H1 (cell line): ENCODE measurements at regions not wholly inside any gene's neighbourhood (a gene's known extent, or its start where the extent isn't known, plus 50 kb on each side); places are given as distances from the start of the nearest gene placed in this dataset.

Experiments
- CTCF ChIA-PET: fragments of 300-600 bp; sonication (Branson Sonifier 250); formaldehyde crosslinking; loops from one replicate; lab custom pipeline; 2021; ENCODE audit not compliant: partially characterized antibody; lab: Charles Lee
- POLR2A ChIA-PET: fragments of 300-600 bp; sonication (Branson Sonifier 250); formaldehyde crosslinking; loops from one replicate; lab custom pipeline; 2021; ENCODE audit warnings: inconsistent platforms; ENCODE audit not compliant: partially characterized antibody; lab: Charles Lee
- DNase-seq, 2 experiments: peaks; one replicate each; pipeline versions ENCODE4 v3.0.0 to v3.0.0-alpha.2; 2010 to 2022; ENCODE audit warnings: low spot score in 2 of 2, low read depth in 1 of 2, mixed read lengths in 1 of 2
- FAIRE-seq: peaks from 2 replicates; lab custom pipeline; 2011; peaks lifted over from hg19 to GRCh38; lab: Jason Lieb, UNC
- H2AFZ ChIP-seq: 2 replicates; pipeline ENCODE4 v1.8.1; 2012; ENCODE audit warnings: low read length, inconsistent platforms
- H2AK5ac ChIP-seq: 2 replicates; pipeline ENCODE4 v1.6.1; 2013; ENCODE audit warnings: low read depth, low read length
- H2BK120ac ChIP-seq: replicated peaks from 2 replicates; pipeline ENCODE3; 2013; ENCODE audit warnings: low read depth, low read length, inconsistent platforms
- H2BK12ac ChIP-seq: 2 replicates; pipeline ENCODE4 v1.6.1; 2013; ENCODE audit warnings: low read depth, low read length
- H2BK15ac ChIP-seq: 2 replicates; pipeline ENCODE4 v1.6.1; 2013; ENCODE audit warnings: low read length
- H2BK20ac ChIP-seq: 2 replicates; pipeline ENCODE4 v1.6.1; 2013; ENCODE audit warnings: low read length
- H2BK5ac ChIP-seq: 2 replicates; pipeline ENCODE4 v1.6.1; 2013; ENCODE audit warnings: low read depth, low read length
- H3K14ac ChIP-seq: 2 replicates; pipeline ENCODE4 v1.6.1; 2013; ENCODE audit warnings: inconsistent platforms; ENCODE audit not compliant: insufficient read length
- H3K18ac ChIP-seq: 2 replicates; pipeline ENCODE4 v1.6.1; 2013; ENCODE audit warnings: low read length; ENCODE audit errors: extremely low read depth
- H3K23ac ChIP-seq: 2 replicates; pipeline ENCODE4 v1.6.1; 2013; ENCODE audit warnings: inconsistent platforms; ENCODE audit not compliant: insufficient read length
- H3K23me2 ChIP-seq: 2 replicates; pipeline ENCODE4 v1.6.1; 2013; ENCODE audit warnings: low read depth, low read length
- H3K27ac ChIP-seq: 2 replicates; pipeline ENCODE4 v1.6.1; 2011; ENCODE audit warnings: low read depth, low read length, inconsistent platforms
- H3K27me3 ChIP-seq, 4 experiments: replicated peaks in 1 of 4; 1 replicate in 1 of 4; 2 replicates in 3 of 4; pipeline versions ENCODE4 v1.6.1 to v1.8.1; 2011 to 2013; ENCODE audit warnings: low read length in 3 of 4, mild to moderate bottlenecking in 3 of 4, inconsistent platforms in 2 of 4, mixed read lengths in 2 of 4, moderate library complexity in 1 of 4; ENCODE audit not compliant: control insufficient read depth in 3 of 4, insufficient read depth in 3 of 4; ENCODE audit errors: extremely low read depth in 1 of 4
- H3K36me3 ChIP-seq, 4 experiments: 2 replicates each; pipeline versions ENCODE4 v1.6.1 to v1.8.1; 2011 to 2013; ENCODE audit warnings: mild to moderate bottlenecking in 4 of 4, low read length in 3 of 4, moderate library complexity in 2 of 4, control low read depth in 1 of 4, inconsistent platforms in 1 of 4; ENCODE audit not compliant: insufficient read depth in 4 of 4, control insufficient read depth in 2 of 4
- H3K4ac ChIP-seq: replicated peaks from 2 replicates; pipeline ENCODE3; 2013; ENCODE audit warnings: low read length, low read depth, mixed read lengths, inconsistent platforms; ENCODE audit not compliant: insufficient read length
- H3K4me1 ChIP-seq, 4 experiments: replicated peaks in 1 of 4; 1 replicate in 1 of 4; 2 replicates in 3 of 4; pipeline versions ENCODE4 v1.6.1 to v1.8.1; 2011 to 2013; ENCODE audit warnings: low read length in 3 of 4, inconsistent platforms in 2 of 4, mixed read lengths in 1 of 4; ENCODE audit not compliant: insufficient read depth in 4 of 4, control insufficient read depth in 3 of 4
- H3K4me2 ChIP-seq, 2 experiments: 2 replicates each; pipeline versions ENCODE4 v1.6.1 to v1.8.1; 2011 to 2013; ENCODE audit warnings: low read depth in 2 of 2, low read length in 2 of 2, control low read depth in 1 of 2, inconsistent platforms in 1 of 2, mild to moderate bottlenecking in 1 of 2; ENCODE audit not compliant: insufficient read depth in 1 of 2
- H3K4me3 ChIP-seq, 4 experiments: fragments of 200-600, 300-600 bp in 1 of 4; sonication (generic), shearing (Covaris generic), sonication (Bioruptor Twin) in 1 of 4; 2 replicates each; pipeline versions ENCODE4 v1.5.1 to v1.8.1; 2011 to 2016; ENCODE audit warnings: low read length in 4 of 4, low read depth in 3 of 4, control low read depth in 2 of 4, inconsistent platforms in 2 of 4, mild to moderate bottlenecking in 2 of 4, mixed read lengths in 1 of 4, moderate library complexity in 1 of 4; ENCODE audit not compliant: insufficient read depth in 2 of 4; ENCODE audit errors: extremely low read depth in 1 of 4
- H3K56ac ChIP-seq: replicated peaks from 2 replicates; pipeline ENCODE3; 2013; ENCODE audit warnings: low read depth, mild to moderate bottlenecking, mixed read lengths, low read length, inconsistent platforms; ENCODE audit not compliant: insufficient read length
- H3K79me1 ChIP-seq: 2 replicates; pipeline ENCODE4 v1.6.1; 2013; ENCODE audit warnings: low read depth, low read length, control low read depth
- H3K79me2 ChIP-seq, 2 experiments: 2 replicates each; pipeline versions ENCODE4 v1.6.1 to v1.8.1; 2012 to 2013; ENCODE audit warnings: low read length in 2 of 2, mild to moderate bottlenecking in 2 of 2, inconsistent platforms in 1 of 2; ENCODE audit not compliant: insufficient read depth in 2 of 2, control insufficient read depth in 1 of 2
- H3K9ac ChIP-seq, 4 experiments: replicated peaks in 1 of 4; 1 replicate in 1 of 4; 2 replicates in 3 of 4; pipeline versions ENCODE4 v1.6.1 to v1.8.1; 2011 to 2013; ENCODE audit warnings: low read depth in 3 of 4, low read length in 3 of 4, control low read depth in 2 of 4, mild to moderate bottlenecking in 2 of 4, moderate library complexity in 2 of 4, inconsistent platforms in 1 of 4; ENCODE audit errors: extremely low read depth in 1 of 4
- H3K9me3 ChIP-seq, 2 experiments: 2 replicates each; pipeline versions ENCODE4 v1.6.1 to v1.8.1; 2012 to 2013; ENCODE audit warnings: mild to moderate bottlenecking in 2 of 2, moderate library complexity in 2 of 2, control low read depth in 1 of 2, inconsistent platforms in 1 of 2, low read depth in 1 of 2, low read length in 1 of 2, mixed read lengths in 1 of 2; ENCODE audit not compliant: insufficient read depth in 2 of 2
- H4K20me1 ChIP-seq, 2 experiments: replicated peaks in 1 of 2; 2 replicates each; pipeline versions ENCODE3 to v1.8.1; 2011 to 2013; ENCODE audit warnings: inconsistent platforms in 2 of 2, low read length in 2 of 2, mild to moderate bottlenecking in 1 of 2; ENCODE audit not compliant: insufficient read depth in 2 of 2, control insufficient read depth in 1 of 2
- H4K5ac ChIP-seq: 2 replicates; pipeline ENCODE4 v1.6.1; 2013; ENCODE audit warnings: low read length, low read depth, mixed read lengths, inconsistent platforms; ENCODE audit not compliant: insufficient read length
- H4K8ac ChIP-seq: 2 replicates; pipeline ENCODE4 v1.8.0; 2013; ENCODE audit warnings: mild to moderate bottlenecking, moderate library complexity, low read length, inconsistent platforms; ENCODE audit not compliant: insufficient read depth; ENCODE audit errors: extremely low read depth
- H4K91ac ChIP-seq: replicated peaks from 2 replicates; pipeline ENCODE3; 2013; ENCODE audit warnings: low read length, mixed read lengths, inconsistent platforms; ENCODE audit not compliant: insufficient read length
- CBX8 ChIP-seq: fragments of 300-800, 300-1000 bp; sonication (generic); IDR thresholded peaks from 2 replicates; pipeline ENCODE4 v1.7.1; 2016; ENCODE audit warnings: low read depth, low read length, borderline replicate concordance
- CTBP2 ChIP-seq: IDR thresholded peaks from 2 replicates; pipeline ENCODE4 v1.7.0; 2011; ENCODE audit warnings: borderline replicate concordance, mild to moderate bottlenecking, moderate library complexity, mixed read lengths, low read length; ENCODE audit not compliant: insufficient read depth, insufficient read length
- JUN ChIP-seq: IDR thresholded peaks from 2 replicates; pipeline ENCODE4 v1.6.1; 2011; ENCODE audit warnings: low read depth, mild to moderate bottlenecking, improper control_type of control experiment, low read length
- JUND ChIP-seq: IDR thresholded peaks from 2 replicates; pipeline ENCODE4 v1.6.1; 2011; ENCODE audit warnings: mild to moderate bottlenecking, improper control_type of control experiment, low read length
- KDM5A ChIP-seq: fragments of 200-600 bp; IDR thresholded peaks from 2 replicates; pipeline ENCODE4 v1.7.1; 2012; ENCODE audit warnings: mild to moderate bottlenecking, low read length, inconsistent platforms, mixed read lengths
- WGBS, 2 experiments: shearing (Covaris generic) in 1 of 2; methylation state at CpG; one replicate each; pipeline versions ENCODE4 v1.1.6 to v1.1.7; 2013 to 2015; ENCODE audit warnings: low lambda C conversion rate in 2 of 2, mixed read lengths in 2 of 2, inconsistent platforms in 1 of 2, low coverage in 1 of 2, missing lambda C conversion rate in 1 of 2; ENCODE audit not compliant: insufficient replicate concordance in 2 of 2, insufficient coverage in 1 of 2, insufficient read length in 1 of 2; ENCODE audit errors: extremely low coverage in 1 of 2, missing lambda C conversion rate in 1 of 2; 5-methylcytosine and 5-hydroxymethylcytosine counted together

DNA sequence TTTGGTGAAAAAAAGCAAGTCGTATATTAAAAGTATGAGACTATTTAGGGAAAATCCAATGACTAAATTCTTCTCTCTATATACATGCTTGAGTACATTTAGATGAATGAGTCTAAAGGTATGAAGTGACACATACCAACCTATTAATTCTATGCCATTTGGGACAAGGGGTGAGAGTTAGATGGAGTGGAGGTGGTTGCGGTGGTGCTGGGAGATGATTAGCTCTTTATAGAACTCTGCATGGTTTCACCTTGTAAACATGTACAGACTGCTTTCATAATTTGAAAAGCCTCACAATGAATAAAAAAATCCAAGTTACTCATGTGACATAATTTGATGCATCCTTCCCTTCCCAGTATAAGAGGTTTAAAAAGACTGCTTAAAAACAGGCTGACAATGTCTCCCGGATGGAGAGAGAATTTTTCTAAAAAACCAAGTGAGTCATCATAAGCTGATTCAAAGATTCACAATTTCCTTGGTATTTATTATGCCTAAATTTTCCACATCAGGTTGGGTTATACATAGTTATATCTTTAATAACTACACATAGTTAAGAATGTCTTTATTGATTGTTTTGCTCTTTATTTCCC lies 572.8 kb downstream of the REEP3 start:
- H2BK20ac ChIP-seq: no peak overlapping the region
- H4K20me1 ChIP-seq: no peaks in the 10 kb centered on the region
- H3K4me1 ChIP-seq: no peaks in the 10 kb centered on the region; a peak in 1 of 7 replicates
- no peak overlapping the region for H4K5ac ChIP-seq
- 85% methylated on average over 3 of the region's 3 CpGs; no CpG with 5 or more reads in 1 of the 2 experiments for WGBS, 2 experiments
- H2BK5ac ChIP-seq: no peak overlapping the region
- H3K23ac ChIP-seq: no peak overlapping the region
- H3K18ac ChIP-seq: no peak overlapping the region
- H3K27ac ChIP-seq: no peak overlapping the region
- H2BK15ac ChIP-seq: no peak overlapping the region
- H4K91ac ChIP-seq: no peak overlapping the region
- no peak overlapping the region for H3K9ac ChIP-seq
- no peaks in the 10 kb centered on the region; the same call in 1 of the 2 replicates for H3K23me2 ChIP-seq
- FAIRE-seq (no peak), DNase-seq (no peak)
- H3K4ac ChIP-seq: no peak overlapping the region
- H2AFZ ChIP-seq: no peak overlapping the region
- H2AK5ac ChIP-seq: no peak overlapping the region
- H3K36me3 ChIP-seq: no peaks in the 10 kb centered on the region
- no peak for TF ChIP-seq JUND
- no peak for TF ChIP-seq KDM5A
- no peak for TF ChIP-seq JUN
- TF ChIP-seq CBX8: no peak
- TF ChIP-seq CTBP2: no peak
- H2BK12ac ChIP-seq: no peak overlapping the region
- CTCF ChIA-PET: interaction anchor here (0.6 to 2.0 kb wide), 6 partner anchors 8 to 104 kb away, joined by 3 to 6 read pairs (median 4); no protein-coding TSS in a partner anchor
- H3K79me2 ChIP-seq: no peaks in the 10 kb centered on the region
- H3K27me3 ChIP-seq: no peaks in the 10 kb centered on the region
- POLR2A ChIA-PET: no interaction called here
- no peaks in the 10 kb centered on the region for H3K9me3 ChIP-seq
- no peak overlapping the region for H3K4me3 ChIP-seq
- H2BK120ac ChIP-seq: no peak overlapping the region
- H3K79me1 ChIP-seq: no peaks in the 10 kb centered on the region
- H3K56ac ChIP-seq: no peak overlapping the region
- no peak overlapping the region for H3K14ac ChIP-seq
- no peak overlapping the region for H3K4me2 ChIP-seq
- no peak overlapping the region for H4K8ac ChIP-seq
